Choroid plexus epithelial cell (primary cell): ENCODE measurements at regions not wholly inside any gene's neighbourhood (a gene's known extent, or its start where the extent isn't known, plus 50 kb on each side); places are given as distances from the start of the nearest gene placed in this dataset.

Source experiments
- DNase-seq: peaks from one replicate; pipeline ENCODE4 v3.0.0-alpha.2; 2010; ENCODE audit warnings: low read depth
- H3K4me3 ChIP-seq: 2 replicates; pipeline ENCODE4 v1.5.1; 2011; ENCODE audit warnings: low read depth, mild to moderate bottlenecking, control low read depth, low read length, moderate library complexity
- CTCF ChIP-seq: conservative IDR thresholded peaks from 2 replicates; pipeline ENCODE4 v1.5.1; 2011; ENCODE audit warnings: low read depth, mild to moderate bottlenecking, control low read depth, inconsistent platforms, low read length, moderate library complexity

- TF ChIP-seq CTCF: no peak
- no peak overlapping the region for H3K4me3 ChIP-seq
- peak; percentile 30 for DNase-seq
Measured at GRCh38 chr1:80417671-80418070, 1383.1 kb upstream of the ADGRL2 start.

- H3K4me3 ChIP-seq: no peak overlapping the region
- DNase-seq: no peak
- TF ChIP-seq CTCF: no peak
Measured at GRCh38 chr1:80413969-80414368, 1386.8 kb upstream of the ADGRL2 start.

- DNase-seq: no peak
- TF ChIP-seq CTCF: no peak
- no peak overlapping the region for H3K4me3 ChIP-seq
Measured at GRCh38 chr1:80410233-80410632, 1390.5 kb upstream of the ADGRL2 start.

- no peak overlapping the region for H3K4me3 ChIP-seq
- no peak for DNase-seq
- TF ChIP-seq CTCF: no peak
Measured at GRCh38 chr1:80403471-80403893, 1397.0 kb upstream of the ADGRL4 start.

- no peak for TF ChIP-seq CTCF
- DNase-seq: no peak
- H3K4me3 ChIP-seq: no peak overlapping the region
Measured at GRCh38 chr1:80402625-80403024, 1396.1 kb upstream of the ADGRL4 start.

GRCh38 chr1:80401757-80402156 is 1395.2 kb upstream of the ADGRL4 start:
- no peak for TF ChIP-seq CTCF
- no peak for DNase-seq
- no peak overlapping the region for H3K4me3 ChIP-seq

- DNase-seq: peak; percentile 35
- TF ChIP-seq CTCF: no peak
- no peak overlapping the region for H3K4me3 ChIP-seq
Measured at GRCh38 chr1:80392529-80392928, 1386.0 kb upstream of the ADGRL4 start.
